ENCODE measurements at regions not wholly inside any gene's neighbourhood (a gene's known extent, or its start where the extent isn't known, plus 50 kb on each side); places are given as distances from the start of the nearest gene placed in this dataset.

DNA sequence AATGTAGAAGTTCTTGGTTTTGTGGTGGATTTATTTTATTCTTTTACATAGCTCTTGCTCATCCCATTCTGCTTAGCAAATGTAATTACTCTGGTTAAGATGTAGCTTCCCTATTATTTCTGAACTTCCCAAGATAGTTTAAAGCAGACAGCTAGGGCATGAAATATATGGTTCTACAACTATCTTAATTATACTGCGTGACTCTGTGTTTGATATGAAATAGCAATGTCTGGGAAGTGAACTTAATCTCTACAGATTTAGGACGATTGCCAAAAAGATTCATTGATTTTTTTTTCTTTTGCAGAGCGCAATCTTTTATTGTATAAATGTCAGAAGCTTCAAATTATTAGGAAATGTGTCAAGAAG, 529.3 kb upstream of the ZNF608 start:
- no peaks in the 10 kb centered on the region for H3K27me3 ChIP-seq (ENCODE audit: control insufficient read depth, insufficient read depth, low read length)
- H3K4me1 ChIP-seq (ENCODE audit: control insufficient read depth, insufficient read depth, low read length) = no peaks in the 10 kb centered on the region
- no peaks in the 10 kb centered on the region for H3K9me3 ChIP-seq (ENCODE audit: control insufficient read depth, low read depth, low read length)
- H3K36me3 ChIP-seq (ENCODE audit: control insufficient read depth, insufficient read depth, low read length) = no peaks in the 10 kb centered on the region
- H3K27ac ChIP-seq (ENCODE audit: low read length) = no peak overlapping the region
- H3K4me3 ChIP-seq (ENCODE audit: low read length) = no peak overlapping the region
- no peak for DNase-seq
- 95% methylated on average over 3 of the region's 3 CpGs for WGBS (ENCODE audit: insufficient coverage, low lambda C conversion rate)

DNA sequence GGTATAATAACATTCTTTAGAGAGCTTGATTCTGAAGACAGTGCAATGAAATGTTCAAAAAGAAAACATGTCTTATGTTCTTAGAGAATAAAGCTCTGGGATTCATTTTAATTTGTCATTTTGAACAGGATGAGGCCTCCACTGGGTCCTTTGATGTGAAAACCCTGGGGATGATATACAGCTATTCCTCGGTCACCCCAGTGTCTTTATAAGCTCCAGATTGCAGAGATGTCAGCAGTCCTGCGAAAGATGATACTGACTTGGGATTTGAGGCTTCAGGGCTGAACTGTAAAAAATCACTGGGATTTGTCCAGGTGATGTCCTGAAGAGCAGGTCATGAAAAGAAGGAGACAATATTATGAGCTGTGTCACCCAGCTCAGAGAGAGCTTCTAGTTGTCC, 529.7 kb upstream of the ZNF608 start:
- H3K36me3 ChIP-seq (ENCODE audit: control insufficient read depth, insufficient read depth, low read length) = no peaks in the 10 kb centered on the region
- H3K27ac ChIP-seq (ENCODE audit: low read length) = no peak overlapping the region
- H3K9me3 ChIP-seq (ENCODE audit: control insufficient read depth, low read depth, low read length) = no peaks in the 10 kb centered on the region
- H3K27me3 ChIP-seq (ENCODE audit: control insufficient read depth, insufficient read depth, low read length) = no peaks in the 10 kb centered on the region
- no peak for DNase-seq
- H3K4me1 ChIP-seq (ENCODE audit: control insufficient read depth, insufficient read depth, low read length) = no peaks in the 10 kb centered on the region
- no CpG with 5 or more reads among the region's 2 CpGs for WGBS (ENCODE audit: insufficient coverage, low lambda C conversion rate)
- no peak overlapping the region for H3K4me3 ChIP-seq (ENCODE audit: low read length)

DNA sequence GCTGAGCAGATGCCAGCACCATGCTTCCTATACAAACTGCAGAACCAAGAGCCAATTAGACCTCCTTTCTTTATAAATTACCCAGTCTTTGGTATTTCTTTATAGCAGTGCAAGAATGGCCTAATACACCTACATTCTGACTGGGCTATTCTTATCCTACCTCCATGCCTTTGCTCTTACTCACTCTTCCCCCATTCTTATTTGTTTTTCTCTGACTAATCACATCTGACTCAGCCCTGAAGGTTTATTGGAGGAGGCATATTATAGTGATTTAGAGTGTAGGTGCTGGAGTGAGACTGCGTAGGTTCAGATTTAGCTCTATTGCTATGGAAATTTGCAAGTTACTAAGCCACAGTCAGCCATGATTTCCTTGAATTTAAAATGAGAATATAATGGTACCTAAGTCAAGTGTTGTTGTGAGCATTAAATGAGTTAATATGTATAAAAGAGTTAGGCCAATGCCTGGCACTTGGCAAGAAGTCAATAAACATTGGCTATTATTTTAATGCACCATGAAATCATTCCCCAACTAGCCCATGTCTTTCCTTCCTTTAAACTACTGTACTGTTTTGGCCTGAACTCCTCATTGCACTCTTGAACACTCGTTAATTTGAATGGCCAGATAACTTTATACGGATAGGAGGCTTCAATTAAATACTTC, 531.2 kb upstream of the ZNF608 start:
- WGBS (ENCODE audit: insufficient coverage, low lambda C conversion rate) = no CpG with 5 or more reads among the region's 3 CpGs
- H3K4me1 ChIP-seq (ENCODE audit: control insufficient read depth, insufficient read depth, low read length) = no peaks in the 10 kb centered on the region
- DNase-seq = no peak
- no peak overlapping the region for H3K27ac ChIP-seq (ENCODE audit: low read length)
- no peaks in the 10 kb centered on the region for H3K27me3 ChIP-seq (ENCODE audit: control insufficient read depth, insufficient read depth, low read length)
- H3K36me3 ChIP-seq (ENCODE audit: control insufficient read depth, insufficient read depth, low read length) = no peaks in the 10 kb centered on the region
- H3K4me3 ChIP-seq (ENCODE audit: low read length) = no peak overlapping the region
- no peaks in the 10 kb centered on the region for H3K9me3 ChIP-seq (ENCODE audit: control insufficient read depth, low read depth, low read length)

DNA sequence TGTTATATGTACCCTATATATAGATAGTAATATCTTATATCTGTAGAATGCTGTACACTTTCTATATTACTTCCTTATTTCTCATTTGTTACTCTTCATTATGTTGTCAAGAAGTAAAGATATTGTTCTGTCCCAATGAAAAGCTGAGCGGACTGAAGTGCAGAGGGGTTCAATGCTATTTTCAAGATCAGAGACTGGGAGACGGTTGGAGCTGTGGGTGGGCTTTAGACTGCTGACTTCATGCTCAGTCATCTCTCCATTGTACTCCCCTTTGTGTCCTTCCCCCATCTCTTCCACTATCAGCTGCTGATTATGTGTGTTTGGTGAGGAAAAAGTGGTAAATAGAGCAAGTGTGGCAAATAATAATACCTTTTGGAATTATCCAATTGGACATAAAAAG, 532.3 kb upstream of the ZNF608 start:
- Histone ChIP-seq H3K9me3 (ENCODE audit: control insufficient read depth, low read depth, low read length) (no peaks in the 10 kb centered on the region), H3K4me1 (ENCODE audit: control insufficient read depth, insufficient read depth, low read length) (no peaks in the 10 kb centered on the region), H3K27me3 (ENCODE audit: control insufficient read depth, insufficient read depth, low read length) (no peaks in the 10 kb centered on the region), H3K36me3 (ENCODE audit: control insufficient read depth, insufficient read depth, low read length) (no peaks in the 10 kb centered on the region), H3K4me3 (ENCODE audit: low read length) (no peak overlapping the region), H3K27ac (ENCODE audit: low read length) (no peak overlapping the region)
- no peak for DNase-seq
- no CpG with 5 or more reads among the region's 2 CpGs for whole genome bisulfite sequencing (ENCODE audit: insufficient coverage, low lambda C conversion rate)

DNA sequence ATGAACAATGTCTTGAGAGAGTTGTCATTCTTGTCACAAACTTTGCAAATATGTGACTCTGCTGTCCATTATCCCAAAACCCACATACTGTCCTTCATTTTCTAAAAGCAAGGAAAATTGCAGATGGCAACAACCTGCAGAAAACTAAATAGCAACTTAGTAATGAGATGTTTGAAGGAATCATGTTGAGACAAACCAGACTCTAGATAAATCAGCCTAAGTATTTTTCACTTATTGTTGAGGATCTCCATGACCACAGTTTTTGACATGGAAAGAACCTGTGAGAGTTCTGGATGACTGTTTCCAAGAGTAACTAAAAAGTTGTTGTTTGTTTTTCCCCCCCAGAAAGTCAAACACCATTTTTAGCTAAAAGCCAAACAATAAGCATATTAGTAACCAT, 535.2 kb upstream of the ZNF608 start:
- Histone ChIP-seq H3K4me3 (ENCODE audit: low read length) (no peak overlapping the region), H3K27ac (ENCODE audit: low read length) (no peak overlapping the region), H3K27me3 (ENCODE audit: control insufficient read depth, insufficient read depth, low read length) (no peaks in the 10 kb centered on the region), H3K36me3 (ENCODE audit: control insufficient read depth, insufficient read depth, low read length) (no peaks in the 10 kb centered on the region), H3K9me3 (ENCODE audit: control insufficient read depth, low read depth, low read length) (no peaks in the 10 kb centered on the region), H3K4me1 (ENCODE audit: control insufficient read depth, insufficient read depth, low read length) (no peaks in the 10 kb centered on the region)
- no peak for DNase-seq

DNA sequence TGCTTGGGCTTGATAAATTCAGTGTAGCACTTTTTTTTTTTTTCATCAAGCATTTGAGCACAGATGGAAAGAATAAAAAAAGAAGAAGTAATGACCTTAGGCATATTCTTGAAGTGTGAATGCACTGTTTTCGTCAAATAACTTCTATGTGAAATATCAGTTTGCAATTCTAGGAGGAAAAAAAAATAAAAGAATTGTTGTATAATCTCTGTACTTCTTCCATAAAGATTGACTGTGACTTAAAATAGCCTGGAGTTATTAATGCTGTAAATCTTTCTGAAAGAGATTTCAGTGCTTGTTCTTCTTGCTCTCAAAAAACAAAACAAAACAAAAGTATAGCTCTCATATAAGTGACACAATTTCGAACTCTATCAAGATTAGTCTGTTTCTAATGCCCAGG, 536.9 kb upstream of the ZNF608 start:
- 100% methylated on average over 2 of the region's 2 CpGs for WGBS (ENCODE audit: insufficient coverage, low lambda C conversion rate)
- Histone ChIP-seq H3K27me3 (ENCODE audit: control insufficient read depth, insufficient read depth, low read length) (no peaks in the 10 kb centered on the region), H3K9me3 (ENCODE audit: control insufficient read depth, low read depth, low read length) (no peaks in the 10 kb centered on the region), H3K36me3 (ENCODE audit: control insufficient read depth, insufficient read depth, low read length) (no peaks in the 10 kb centered on the region), H3K4me3 (ENCODE audit: low read length) (no peak overlapping the region), H3K4me1 (ENCODE audit: control insufficient read depth, insufficient read depth, low read length) (no peaks in the 10 kb centered on the region), H3K27ac (ENCODE audit: low read length) (no peak overlapping the region)
- DNase-seq = no peak

DNA sequence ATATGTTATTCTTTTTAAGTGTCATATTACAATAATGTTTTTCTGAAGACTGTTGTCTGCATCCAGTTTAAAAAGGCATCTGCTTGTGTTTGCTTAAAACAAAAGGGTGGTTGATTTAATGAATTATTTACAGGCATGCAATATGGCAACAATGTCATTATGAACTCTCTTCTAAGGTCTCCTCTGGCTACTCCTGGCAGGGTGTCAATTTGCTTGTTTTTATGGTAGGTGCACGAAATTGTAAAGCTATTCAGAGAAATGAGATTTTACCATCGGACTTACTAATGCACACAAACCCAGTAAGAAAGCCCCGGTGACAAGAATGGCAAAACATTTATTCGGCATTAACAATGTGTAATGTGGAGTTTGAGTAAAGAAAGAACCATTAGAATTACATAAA, 539.8 kb upstream of the ZNF608 start:
- H3K9me3 ChIP-seq (ENCODE audit: control insufficient read depth, low read depth, low read length) = no peaks in the 10 kb centered on the region
- no peaks in the 10 kb centered on the region for H3K27me3 ChIP-seq (ENCODE audit: control insufficient read depth, insufficient read depth, low read length)
- H3K4me1 ChIP-seq (ENCODE audit: control insufficient read depth, insufficient read depth, low read length) = no peaks in the 10 kb centered on the region
- DNase-seq = no peak
- no CpG with 5 or more reads among the region's 4 CpGs for WGBS (ENCODE audit: insufficient coverage, low lambda C conversion rate)
- no peaks in the 10 kb centered on the region for H3K36me3 ChIP-seq (ENCODE audit: control insufficient read depth, insufficient read depth, low read length)
- H3K27ac ChIP-seq (ENCODE audit: low read length) = no peak overlapping the region
- H3K4me3 ChIP-seq (ENCODE audit: low read length) = no peak overlapping the region

DNA sequence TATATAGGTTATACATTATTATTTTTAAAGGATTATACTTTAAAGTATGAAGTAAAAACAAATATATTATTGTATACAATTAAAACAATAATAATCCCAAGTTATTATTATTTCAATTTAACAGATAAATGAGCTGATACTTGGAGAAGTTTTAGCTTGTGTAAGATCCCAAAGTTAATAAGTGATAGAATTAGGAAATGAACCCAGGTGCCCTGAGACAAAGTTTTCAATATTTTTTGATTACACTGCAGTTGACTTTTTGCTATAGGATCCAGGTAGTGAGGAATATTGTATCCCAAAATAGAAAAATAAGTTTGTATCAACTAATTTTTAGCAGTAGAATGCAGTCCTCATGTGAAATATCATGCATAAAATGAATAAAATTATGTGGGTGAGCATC, 543.2 kb upstream of the ZNF608 start:
- no peak overlapping the region for H3K27ac ChIP-seq (ENCODE audit: low read length)
- no peaks in the 10 kb centered on the region for H3K36me3 ChIP-seq (ENCODE audit: control insufficient read depth, insufficient read depth, low read length)
- no peaks in the 10 kb centered on the region for H3K4me1 ChIP-seq (ENCODE audit: control insufficient read depth, insufficient read depth, low read length)
- H3K9me3 ChIP-seq (ENCODE audit: control insufficient read depth, low read depth, low read length) = no peaks in the 10 kb centered on the region
- DNase-seq = no peak
- no peak overlapping the region for H3K4me3 ChIP-seq (ENCODE audit: low read length)
- H3K27me3 ChIP-seq (ENCODE audit: control insufficient read depth, insufficient read depth, low read length) = no peaks in the 10 kb centered on the region

DNA sequence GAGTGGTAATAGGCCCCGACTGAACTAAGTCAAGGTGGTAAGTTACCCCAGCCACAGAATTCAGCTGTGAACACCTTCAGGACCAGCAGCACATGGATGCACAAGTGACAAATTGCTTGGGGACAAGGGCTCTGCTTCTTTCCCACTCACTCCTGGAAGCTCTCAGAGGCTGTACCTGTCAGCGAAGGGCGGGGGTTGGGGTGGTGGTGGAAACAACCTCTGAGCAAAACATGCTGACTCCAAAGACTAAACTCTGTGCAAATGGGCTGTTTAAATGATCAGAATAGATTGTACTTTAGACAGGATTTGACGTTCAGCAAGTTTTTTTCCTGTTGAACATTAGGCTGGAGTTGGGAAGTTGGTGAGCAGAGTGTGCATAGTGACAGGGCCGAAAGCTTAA, 544.5 kb upstream of the ZNF608 start:
- Histone ChIP-seq H3K27me3 (ENCODE audit: control insufficient read depth, insufficient read depth, low read length) (no peaks in the 10 kb centered on the region), H3K4me1 (ENCODE audit: control insufficient read depth, insufficient read depth, low read length) (no peaks in the 10 kb centered on the region), H3K27ac (ENCODE audit: low read length) (no peak overlapping the region), H3K36me3 (ENCODE audit: control insufficient read depth, insufficient read depth, low read length) (no peaks in the 10 kb centered on the region), H3K9me3 (ENCODE audit: control insufficient read depth, low read depth, low read length) (no peaks in the 10 kb centered on the region), H3K4me3 (ENCODE audit: low read length) (no peak overlapping the region)
- no peak for DNase-seq
- WGBS (ENCODE audit: insufficient coverage, low lambda C conversion rate) = no CpG with 5 or more reads among the region's 5 CpGs

DNA sequence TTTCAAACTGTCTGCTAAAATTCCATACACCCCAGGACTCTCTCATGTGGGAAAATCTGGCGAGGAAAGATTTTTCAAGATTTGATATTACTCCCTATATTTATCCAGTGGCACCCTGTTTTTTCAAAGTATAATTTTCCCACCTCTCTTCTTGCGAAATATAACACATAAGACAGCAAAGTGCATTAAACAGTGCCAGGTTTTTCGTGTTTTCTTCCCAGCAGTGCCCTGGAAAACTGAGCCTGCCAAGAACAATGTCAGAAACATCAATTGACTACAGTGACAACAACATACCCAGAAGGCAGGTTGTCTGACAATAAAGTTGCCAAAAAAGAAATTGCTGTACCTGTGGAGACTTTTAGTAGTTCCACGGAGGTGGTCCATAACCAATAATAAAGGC, 545.0 kb upstream of the ZNF608 start:
- no peak overlapping the region for H3K27ac ChIP-seq (ENCODE audit: low read length)
- no peak for DNase-seq
- no peaks in the 10 kb centered on the region for H3K4me1 ChIP-seq (ENCODE audit: control insufficient read depth, insufficient read depth, low read length)
- H3K27me3 ChIP-seq (ENCODE audit: control insufficient read depth, insufficient read depth, low read length) = no peaks in the 10 kb centered on the region
- H3K4me3 ChIP-seq (ENCODE audit: low read length) = no peak overlapping the region
- WGBS (ENCODE audit: insufficient coverage, low lambda C conversion rate) = 100% methylated on average over 1 of the region's 4 CpGs
- H3K9me3 ChIP-seq (ENCODE audit: control insufficient read depth, low read depth, low read length) = no peaks in the 10 kb centered on the region
- H3K36me3 ChIP-seq (ENCODE audit: control insufficient read depth, insufficient read depth, low read length) = no peaks in the 10 kb centered on the region

DNA sequence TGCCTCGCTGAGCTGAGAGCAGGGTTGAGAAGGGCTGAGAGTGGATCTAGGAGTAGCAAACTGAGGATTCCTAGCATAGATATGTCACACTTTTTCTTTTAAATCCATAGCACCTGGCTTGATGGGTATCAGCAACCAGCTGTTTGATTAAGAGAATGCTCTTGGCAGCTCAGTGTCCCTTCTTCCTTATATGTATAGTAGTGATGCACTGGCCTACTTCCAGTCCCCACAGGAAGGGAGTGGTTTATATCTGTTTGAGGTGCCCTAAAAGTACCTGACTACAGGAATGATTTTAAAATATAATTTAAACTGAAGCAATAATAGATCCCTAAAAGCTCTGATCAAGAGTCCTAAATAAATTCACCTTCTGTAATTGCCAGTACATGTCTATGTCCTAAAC, 546.8 kb upstream of the ZNF608 start:
- Histone ChIP-seq H3K4me1 (ENCODE audit: control insufficient read depth, insufficient read depth, low read length) (no peaks in the 10 kb centered on the region), H3K27ac (ENCODE audit: low read length) (no peak overlapping the region)

More for the DNA sequence above, 546.8 kb upstream of the ZNF608 start:
- Histone ChIP-seq H3K27me3 (ENCODE audit: control insufficient read depth, insufficient read depth, low read length) (no peaks in the 10 kb centered on the region), H3K36me3 (ENCODE audit: control insufficient read depth, insufficient read depth, low read length) (no peaks in the 10 kb centered on the region), H3K9me3 (ENCODE audit: control insufficient read depth, low read depth, low read length) (no peaks in the 10 kb centered on the region), H3K4me3 (ENCODE audit: low read length) (no peak overlapping the region)
- no CpG with 5 or more reads among the region's 1 CpG for WGBS (ENCODE audit: insufficient coverage, low lambda C conversion rate)
- no peak for DNase-seq
